ENCODE measurements at regions not wholly inside any gene's neighbourhood (a gene's known extent, or its start where the extent isn't known, plus 50 kb on each side); places are given as distances from the start of the nearest gene placed in this dataset.

GRCh38 chr9:13431222-13431536 lies 151.7 kb upstream of the MPDZ start:
- no peak for DNase-seq

- no peak for DNase-seq
These were observed 151.1 kb upstream of the MPDZ start for GRCh38 chr9:13430368-13431221.

GRCh38 chr9:13429301-13430190 lies 150.1 kb upstream of the MPDZ start:
- no peak for DNase-seq

- DNase-seq, result no peak
These were observed 149.3 kb upstream of the MPDZ start for GRCh38 chr9:13428766-13429165.

- peak; percentile 50 to 56 (median 53) for DNase-seq
These were observed 148.1 kb upstream of the MPDZ start for GRCh38 chr9:13427587-13427986.

- DNase-seq, result no peak
These were observed 147.1 kb upstream of the MPDZ start for GRCh38 chr9:13426606-13427005.

- no peak for DNase-seq
These were observed 145.4 kb upstream of the MPDZ start for GRCh38 chr9:13424872-13425271.

- DNase-seq, result no peak
These were observed 144.7 kb upstream of the MPDZ start for GRCh38 chr9:13424204-13424603.

GRCh38 chr9:13414349-13414748 lies 134.9 kb upstream of the MPDZ start:
- DNase-seq, result no peak

GRCh38 chr9:13412331-13412730 lies 132.8 kb upstream of the MPDZ start:
- DNase-seq, result no peak

GRCh38 chr9:13411791-13412190 lies 132.3 kb upstream of the MPDZ start:
- no peak for DNase-seq

- DNase-seq, result no peak
These were observed 131.1 kb upstream of the MPDZ start for GRCh38 chr9:13410566-13411031.

GRCh38 chr9:13397661-13398060 lies 118.2 kb upstream of the MPDZ start:
- DNase-seq, result no peak

- DNase-seq, result no peak
These were observed 117.7 kb upstream of the MPDZ start for GRCh38 chr9:13397220-13397619.

GRCh38 chr9:13396418-13396817 lies 116.9 kb upstream of the MPDZ start:
- no peak for DNase-seq

- no peak for DNase-seq
These were observed 115.7 kb upstream of the MPDZ start for GRCh38 chr9:13395156-13395555.

GRCh38 chr9:13388157-13388556 lies 108.7 kb upstream of the MPDZ start:
- DNase-seq, result no peak

- DNase-seq, result no peak
These were observed 108.2 kb upstream of the MPDZ start for GRCh38 chr9:13387734-13388067.

- DNase-seq, result no peak
These were observed 107.6 kb upstream of the MPDZ start for GRCh38 chr9:13386935-13387733.

- no peak for DNase-seq
These were observed 106.8 kb upstream of the MPDZ start for GRCh38 chr9:13386316-13386715.

GRCh38 chr9:13383855-13384254 lies 104.4 kb upstream of the MPDZ start:
- DNase-seq, result no peak

GRCh38 chr9:13383216-13383615 lies 103.7 kb upstream of the MPDZ start:
- no peak for DNase-seq

GRCh38 chr9:13382595-13382994 lies 103.1 kb upstream of the MPDZ start:
- no peak for DNase-seq

All from suppressor macrophage treated with lipopolysaccharide for 1 hour (primary cell).